Liver (tissue), 8 donors: ENCODE measurements at regions not wholly inside any gene's neighbourhood (a gene's known extent, or its start where the extent isn't known, plus 50 kb on each side); places are given as distances from the start of the nearest gene placed in this dataset.

Source experiments
- DNase-seq: peaks from one replicate; pipeline ENCODE4 v3.0.0-alpha.2; 2017; ENCODE audit warnings: low spot score
- H3K27ac ChIP-seq, 2 donors: one replicate each; pipeline ENCODE4 v1.7.0; 2013; ENCODE audit warnings: inconsistent platforms in 2 of 2, low read length in 2 of 2, control low read depth in 1 of 2, low read depth in 1 of 2, mild to moderate bottlenecking in 1 of 2
- H3K27me3 ChIP-seq, 4 donors: one replicate each; pipeline versions ENCODE4 v1.6.1 to v1.7.0; 2013; ENCODE audit warnings: low read length in 3 of 4, inconsistent platforms in 1 of 4, mild to moderate bottlenecking in 1 of 4, moderate library complexity in 1 of 4; ENCODE audit not compliant: control insufficient read depth in 4 of 4, insufficient read depth in 4 of 4
- H3K36me3 ChIP-seq, 4 donors: one replicate each; pipeline versions ENCODE4 v1.6.1 to v1.7.0; 2013; ENCODE audit warnings: low read length in 3 of 4, mild to moderate bottlenecking in 3 of 4, low read depth in 1 of 4, moderate library complexity in 1 of 4; ENCODE audit not compliant: control insufficient read depth in 4 of 4, insufficient read depth in 3 of 4
- H3K4me1 ChIP-seq, 4 donors: one replicate each; pipeline versions ENCODE4 v1.6.1 to v1.7.0; 2013; ENCODE audit warnings: low read length in 3 of 4, mild to moderate bottlenecking in 3 of 4, moderate library complexity in 1 of 4; ENCODE audit not compliant: control insufficient read depth in 4 of 4, insufficient read depth in 4 of 4
- H3K4me3 ChIP-seq, 3 donors: one replicate each; pipeline versions ENCODE4 v1.6.1 to v1.7.0; 2013; ENCODE audit warnings: low read length in 3 of 3, control low read depth in 1 of 3, low read depth in 1 of 3, mild to moderate bottlenecking in 1 of 3
- H3K9ac ChIP-seq, 2 donors: one replicate each; pipeline ENCODE4 v1.7.0; 2013; ENCODE audit warnings: low read length in 2 of 2, mild to moderate bottlenecking in 2 of 2, moderate library complexity in 2 of 2, control low read depth in 1 of 2, low read depth in 1 of 2
- H3K9me3 ChIP-seq, 4 donors: one replicate each; pipeline versions ENCODE4 v1.6.1 to v1.7.0; 2013; ENCODE audit warnings: low read length in 3 of 4; ENCODE audit not compliant: control insufficient read depth in 4 of 4
- ATF3 ChIP-seq: IDR thresholded peaks from 2 replicates; pipeline ENCODE4 v1.6.1; 2016; ENCODE audit warnings: antibody characterized with exemption
- CTCF ChIP-seq: fragments of 150-350 bp; IDR thresholded peaks from 2 replicates; pipeline ENCODE4 v1.5.1; 2017; ENCODE audit warnings: improper control_type of control experiment, low read depth, low read length; ENCODE audit not compliant: missing input control
- EGR1 ChIP-seq, 2 donors: IDR thresholded peaks; 2 replicates each; pipeline ENCODE4 v1.6.1; 2016 to 2018; ENCODE audit warnings: antibody characterized with exemption in 2 of 2, low read depth in 2 of 2
- FOXA1 ChIP-seq: IDR thresholded peaks from 2 replicates; pipeline ENCODE4 v1.6.1; 2016; ENCODE audit warnings: antibody characterized with exemption
- FOXA2 ChIP-seq: IDR thresholded peaks from 2 replicates; pipeline ENCODE4 v1.6.1; 2016; ENCODE audit warnings: antibody characterized with exemption
- GABPA ChIP-seq, 2 donors: IDR thresholded peaks in 1 of 2; conservative IDR thresholded peaks in 1 of 2; 2 replicates each; pipeline ENCODE4 v1.6.1; 2016; ENCODE audit warnings: antibody characterized with exemption in 2 of 2, mild to moderate bottlenecking in 1 of 2, moderate library complexity in 1 of 2
- HNF4A ChIP-seq, 2 donors: conservative IDR thresholded peaks; 2 replicates each; pipeline ENCODE4 v1.6.1; 2016; ENCODE audit warnings: antibody characterized with exemption in 2 of 2, mild to moderate bottlenecking in 2 of 2
- HNF4G ChIP-seq: IDR thresholded peaks from 2 replicates; pipeline ENCODE4 v1.6.1; 2016; ENCODE audit warnings: antibody characterized with exemption
- JUND ChIP-seq, 2 donors: IDR thresholded peaks; 2 replicates each; pipeline ENCODE4 v1.6.1; 2016; ENCODE audit warnings: antibody characterized with exemption in 2 of 2
- NR2F2 ChIP-seq: IDR thresholded peaks from 2 replicates; pipeline ENCODE4 v1.6.1; 2016; ENCODE audit warnings: antibody characterized with exemption
- RAD21 ChIP-seq, 2 donors: IDR thresholded peaks; 2 replicates each; pipeline ENCODE4 v1.6.1; 2016; ENCODE audit warnings: antibody characterized with exemption in 2 of 2, mild to moderate bottlenecking in 2 of 2
- REST ChIP-seq: IDR thresholded peaks from 2 replicates; pipeline ENCODE4 v1.6.1; 2016; ENCODE audit warnings: antibody characterized with exemption, mild to moderate bottlenecking
- RXRA ChIP-seq, 2 donors: IDR thresholded peaks; 2 replicates each; pipeline ENCODE4 v1.6.1; 2017 to 2018; ENCODE audit warnings: antibody characterized with exemption in 2 of 2, mild to moderate bottlenecking in 1 of 2
- SP1 ChIP-seq: IDR thresholded peaks from 2 replicates; pipeline ENCODE4 v1.6.1; 2018; ENCODE audit warnings: antibody characterized with exemption, mild to moderate bottlenecking
- TAF1 ChIP-seq: conservative IDR thresholded peaks from 2 replicates; pipeline ENCODE4 v1.6.1; 2016; ENCODE audit warnings: antibody characterized with exemption, mild to moderate bottlenecking
- YY1 ChIP-seq: IDR thresholded peaks from 2 replicates; pipeline ENCODE4 v1.6.1; 2016; ENCODE audit warnings: antibody characterized with exemption, mild to moderate bottlenecking
- WGBS: extraction: QIAGEN DNeasy Blood & Tissue Kit; methylation state at CpG from one replicate; pipeline ENCODE4 v1.1.7; 2013; 5-methylcytosine and 5-hydroxymethylcytosine counted together
- TF ChIP-seq, protein P1 (sequence below): IDR thresholded peaks from 2 replicates; pipeline ENCODE4 v1.6.1; 2016; ENCODE audit warnings: antibody characterized with exemption
- TF ChIP-seq, protein P2 (sequence below): IDR thresholded peaks from 2 replicates; pipeline ENCODE4 v1.6.1; 2016; ENCODE audit warnings: antibody characterized with exemption
- donor health status: healthy.
- donor health status: healthy.
- donor health status: healthy.
- donor health status: healthy.
- donor health status: healthy.

DNA sequence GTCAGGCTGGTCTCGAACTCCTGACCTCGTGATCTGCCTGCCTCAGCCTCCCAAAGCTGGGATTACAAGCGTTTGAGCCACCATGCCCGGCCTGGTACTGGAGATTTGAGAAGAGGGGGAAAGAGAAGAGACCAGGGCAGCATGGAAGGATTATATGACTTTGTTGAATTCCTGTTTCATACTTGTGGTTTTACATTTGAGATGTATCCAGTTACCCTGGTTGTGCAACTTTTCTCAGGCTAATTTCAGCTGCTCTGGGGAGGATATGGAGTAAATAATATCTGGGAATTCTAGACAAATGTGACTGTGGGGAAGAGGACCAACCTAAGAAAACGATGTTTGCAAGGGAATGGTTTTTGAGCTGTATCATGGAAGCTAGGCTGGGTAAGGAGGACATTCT lies 89.5 kb upstream of the GREM2 start:
- H3K27ac ChIP-seq: no peak overlapping the region
- no peaks in the 10 kb centered on the region for H3K27me3 ChIP-seq
- no peak for DNase-seq
- 77% methylated on average over 5 of the region's 5 CpGs for WGBS
- no peak overlapping the region for H3K9ac ChIP-seq
- H3K4me3 ChIP-seq: no peak overlapping the region
- H3K9me3 ChIP-seq: no peaks in the 10 kb centered on the region
- TF ChIP-seq YY1 (no peak), EGR1 (IDR thresholded peaks at IDR 0.05; ENCODE audit: low read depth in 2 of 2) (no peak), REST (no peak), FOXA2 (no peak), ATF3 (no peak), HNF4A (conservative IDR thresholded peaks at IDR 0.05) (no peak), SP1 (no peak), FOXA1 (no peak), RXRA (IDR thresholded peaks at IDR 0.05) (no peak), JUND (IDR thresholded peaks at IDR 0.05) (no peak), CTCF (no peak), RAD21 (IDR thresholded peaks at IDR 0.05) (no peak), GABPA (IDR thresholded peaks at IDR 0.05 in 1 of 2, conservative IDR thresholded peaks at IDR 0.05 in 1 of 2) (no peak), HNF4G (no peak), TAF1 (no peak)
- TF ChIP-seq, protein P1, sequence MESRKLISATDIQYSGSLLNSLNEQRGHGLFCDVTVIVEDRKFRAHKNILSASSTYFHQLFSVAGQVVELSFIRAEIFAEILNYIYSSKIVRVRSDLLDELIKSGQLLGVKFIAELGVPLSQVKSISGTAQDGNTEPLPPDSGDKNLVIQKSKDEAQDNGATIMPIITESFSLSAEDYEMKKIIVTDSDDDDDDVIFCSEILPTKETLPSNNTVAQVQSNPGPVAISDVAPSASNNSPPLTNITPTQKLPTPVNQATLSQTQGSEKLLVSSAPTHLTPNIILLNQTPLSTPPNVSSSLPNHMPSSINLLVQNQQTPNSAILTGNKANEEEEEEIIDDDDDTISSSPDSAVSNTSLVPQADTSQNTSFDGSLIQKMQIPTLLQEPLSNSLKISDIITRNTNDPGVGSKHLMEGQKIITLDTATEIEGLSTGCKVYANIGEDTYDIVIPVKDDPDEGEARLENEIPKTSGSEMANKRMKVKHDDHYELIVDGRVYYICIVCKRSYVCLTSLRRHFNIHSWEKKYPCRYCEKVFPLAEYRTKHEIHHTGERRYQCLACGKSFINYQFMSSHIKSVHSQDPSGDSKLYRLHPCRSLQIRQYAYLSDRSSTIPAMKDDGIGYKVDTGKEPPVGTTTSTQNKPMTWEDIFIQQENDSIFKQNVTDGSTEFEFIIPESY: no peak
- no peaks in the 10 kb centered on the region for H3K36me3 ChIP-seq
- no peaks in the 10 kb centered on the region for H3K4me1 ChIP-seq

- no peak for DNase-seq
- no peak overlapping the region for H3K9ac ChIP-seq
- H3K27ac ChIP-seq: no peak overlapping the region
- H3K4me3 ChIP-seq: no peak overlapping the region
- H3K4me1 ChIP-seq: peaks cover 0 to 8% (median 6%) of the 10 kb centered on the region in 4 donors
- no peaks in the 10 kb centered on the region for H3K36me3 ChIP-seq
- WGBS: 88% methylated on average over 4 of the region's 4 CpGs
- H3K27me3 ChIP-seq: no peaks in the 10 kb centered on the region
- no peaks in the 10 kb centered on the region for H3K9me3 ChIP-seq
- TF ChIP-seq TAF1 (no peak), SP1 (no peak), FOXA2 (no peak), HNF4A (conservative IDR thresholded peaks at IDR 0.05) (no peak), RXRA (IDR thresholded peaks at IDR 0.05) (no peak), HNF4G (no peak), REST (no peak), CTCF (no peak), GABPA (IDR thresholded peaks at IDR 0.05 in 1 of 2, conservative IDR thresholded peaks at IDR 0.05 in 1 of 2) (no peak), JUND (IDR thresholded peaks at IDR 0.05) (no peak), NR2F2 (no peak), EGR1 (IDR thresholded peaks at IDR 0.05; ENCODE audit: low read depth in 2 of 2) (no peak), RAD21 (IDR thresholded peaks at IDR 0.05) (no peak)
- TF ChIP-seq, protein P2, sequence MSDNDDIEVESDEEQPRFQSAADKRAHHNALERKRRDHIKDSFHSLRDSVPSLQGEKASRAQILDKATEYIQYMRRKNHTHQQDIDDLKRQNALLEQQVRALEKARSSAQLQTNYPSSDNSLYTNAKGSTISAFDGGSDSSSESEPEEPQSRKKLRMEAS: no peak
Measured at GRCh38 chr1:240695416-240695815, 83.5 kb upstream of the GREM2 start.
